Naive thymus-derived CD4-positive, alpha-beta T cell (primary cell): ENCODE measurements at regions not wholly inside any gene's neighbourhood (a gene's known extent, or its start where the extent isn't known, plus 50 kb on each side); places are given as distances from the start of the nearest gene placed in this dataset.

Experiments
- ATAC-seq: fragments of 150-1000 bp; cut with Tn5 transposase; 2 replicates; pipeline ENCODE4 v1.10.0; 2021; ENCODE audit warnings: mild to moderate bottlenecking, moderate library complexity
- CTCF ChIA-PET: fragments of 350-600 bp; sonication (Branson Sonifier 250); formaldehyde crosslinking; loops from one replicate; lab custom pipeline; 2021; ENCODE audit warnings: antibody characterized with exemption; lab: Charles Lee
- POLR2A ChIA-PET: fragments of 350-600 bp; sonication (Branson Sonifier 250); formaldehyde crosslinking; loops from one replicate; lab custom pipeline; 2021; ENCODE audit warnings: antibody characterized with exemption, inconsistent platforms; lab: Charles Lee
- DNase-seq, 9 donors: peaks; one replicate each; pipeline versions ENCODE4 v3.0.0 to v3.0.0-alpha.2; 2020 to 2022; ENCODE audit warnings: mixed read lengths in 1 of 9
- H3K27ac ChIP-seq: one replicate; pipeline ENCODE4 v1.7.0; 2013; ENCODE audit warnings: mild to moderate bottlenecking, low read depth, low read length, moderate library complexity
- H3K27me3 ChIP-seq, 2 donors: one replicate each; pipeline ENCODE4 v1.7.0; 2013; ENCODE audit warnings: low read length in 2 of 2, mild to moderate bottlenecking in 2 of 2, moderate library complexity in 2 of 2; ENCODE audit not compliant: control insufficient read depth in 2 of 2, insufficient read depth in 2 of 2
- H3K36me3 ChIP-seq, 3 experiments: 1 replicate in 2 of 3; 2 replicates in 1 of 3; pipeline ENCODE4 v1.7.0; 2013; ENCODE audit warnings: low read length in 3 of 3, mild to moderate bottlenecking in 3 of 3, moderate library complexity in 1 of 3; ENCODE audit not compliant: insufficient read depth in 3 of 3, control insufficient read depth in 2 of 3
- H3K4me1 ChIP-seq, 2 donors: one replicate each; pipeline ENCODE4 v1.7.0; 2013; ENCODE audit warnings: low read length in 2 of 2, mild to moderate bottlenecking in 2 of 2, moderate library complexity in 1 of 2; ENCODE audit not compliant: control insufficient read depth in 2 of 2, insufficient read depth in 2 of 2
- H3K4me3 ChIP-seq: 2 replicates; pipeline ENCODE4 v1.7.0; 2013; ENCODE audit warnings: mild to moderate bottlenecking, low read length
- H3K9me3 ChIP-seq, 3 experiments: 1 replicate in 2 of 3; 2 replicates in 1 of 3; pipeline ENCODE4 v1.7.0; 2013; ENCODE audit warnings: low read length in 3 of 3; ENCODE audit not compliant: control insufficient read depth in 2 of 3
- H3K27ac Mint-ChIP-seq, 9 donors: one replicate each; pipeline ENCODE4 v1.8.0; 2020 to 2022; ENCODE audit warnings: mixed read lengths in 9 of 9, mild to moderate bottlenecking in 8 of 9, moderate library complexity in 5 of 9, inconsistent platforms in 2 of 9
- H3K27me3 Mint-ChIP-seq, 5 donors: one replicate each; pipeline ENCODE4 v1.8.0; 2021 to 2022; ENCODE audit warnings: mixed read lengths in 5 of 5, mild to moderate bottlenecking in 1 of 5
- H3K36me3 Mint-ChIP-seq, 5 donors: one replicate each; pipeline ENCODE4 v1.8.0; 2020 to 2022; ENCODE audit warnings: mixed read lengths in 5 of 5, mild to moderate bottlenecking in 3 of 5, inconsistent platforms in 1 of 5
- H3K4me1 Mint-ChIP-seq, 7 donors: one replicate each; pipeline ENCODE4 v1.8.0; 2020 to 2022; ENCODE audit warnings: mixed read lengths in 7 of 7, mild to moderate bottlenecking in 3 of 7, inconsistent platforms in 1 of 7
- H3K4me3 Mint-ChIP-seq, 10 donors: one replicate each; pipeline ENCODE4 v1.8.0; 2020 to 2022; ENCODE audit warnings: mild to moderate bottlenecking in 10 of 10, mixed read lengths in 10 of 10, moderate library complexity in 6 of 10, inconsistent platforms in 2 of 10
- H3K9me3 Mint-ChIP-seq, 11 donors: one replicate each; pipeline ENCODE4 v1.8.0; 2020 to 2022; ENCODE audit warnings: mixed read lengths in 11 of 11, mild to moderate bottlenecking in 4 of 11, inconsistent platforms in 1 of 11, moderate library complexity in 1 of 11
- intact Hi-C, 2 donors: fragments of 100-400 bp; cut with micrococcal nuclease; formaldehyde crosslinking; loops; one replicate each; pipeline ENCODE4 v1.15.1; 2023

GRCh38 chr16:64715624-64716023 lies 406.2 kb downstream of the CDH11 start:
- no peak overlapping the region for H3K4me3 Mint-ChIP-seq
- H3K27me3 ChIP-seq, result no peaks in the 10 kb centered on the region
- no peaks in the 10 kb centered on the region for H3K27me3 Mint-ChIP-seq
- ChIA-PET POLR2A (no interaction called here), CTCF (no interaction called here)
- no peak overlapping the region for H3K27ac ChIP-seq
- no peaks in the 10 kb centered on the region for H3K4me1 ChIP-seq
- peaks cover 0 to 7% (median 0%) of the 10 kb centered on the region in 5 donors for H3K36me3 Mint-ChIP-seq
- peaks cover 2 to 35% (median 13%) of the 10 kb centered on the region in 11 donors for H3K9me3 Mint-ChIP-seq
- DNase-seq, result no peak
- H3K4me3 ChIP-seq, result no peak overlapping the region
- H3K4me1 Mint-ChIP-seq, result no peaks in the 10 kb centered on the region
- H3K36me3 ChIP-seq, result no peaks in the 10 kb centered on the region
- no peak for ATAC-seq
- intact Hi-C loops, result no loop called here
- H3K27ac Mint-ChIP-seq, result no peak overlapping the region
- H3K9me3 ChIP-seq, result no peaks in the 10 kb centered on the region

GRCh38 chr16:64712026-64712425 lies 409.8 kb downstream of the CDH11 start:
- Histone ChIP-seq H3K9me3 (no peaks in the 10 kb centered on the region), H3K36me3 (no peaks in the 10 kb centered on the region), H3K4me1 (no peaks in the 10 kb centered on the region), H3K27ac (no peak overlapping the region), H3K4me3 (no peak overlapping the region), H3K27me3 (no peaks in the 10 kb centered on the region)
- no peak overlapping the region for H3K27ac Mint-ChIP-seq
- no peaks in the 10 kb centered on the region for H3K4me1 Mint-ChIP-seq
- ChIA-PET POLR2A (no interaction called here), CTCF (no interaction called here)
- peaks cover 0 to 4% (median 0%) of the 10 kb centered on the region in 5 donors for H3K36me3 Mint-ChIP-seq
- intact Hi-C loops, result no loop called here
- H3K9me3 Mint-ChIP-seq, result peaks cover 0 to 31% (median 12%) of the 10 kb centered on the region in 11 donors
- DNase-seq, result no peak
- ATAC-seq, result no peak
- H3K27me3 Mint-ChIP-seq, result no peaks in the 10 kb centered on the region
- H3K4me3 Mint-ChIP-seq, result no peak overlapping the region

GRCh38 chr16:64711596-64711995 lies 410.3 kb downstream of the CDH11 start:
- POLR2A ChIA-PET, result no interaction called here
- H3K9me3 Mint-ChIP-seq, result peaks cover 0 to 31% (median 13%) of the 10 kb centered on the region in 11 donors

GRCh38 chr16:64711026-64711425 lies 410.8 kb downstream of the CDH11 start:
- Mint-ChIP-seq H3K27me3 (no peaks in the 10 kb centered on the region), H3K36me3 (peaks cover 0 to 4% (median 0%) of the 10 kb centered on the region in 5 donors), H3K4me1 (no peaks in the 10 kb centered on the region), H3K9me3 (peaks cover under 1 to 27% (median 12%) of the 10 kb centered on the region in 11 donors), H3K4me3 (no peak overlapping the region), H3K27ac (no peak overlapping the region)
- H3K9me3 ChIP-seq, result no peaks in the 10 kb centered on the region
- H3K36me3 ChIP-seq, result no peaks in the 10 kb centered on the region
- ATAC-seq (no peak), DNase-seq (no peak)
- CTCF ChIA-PET, result no interaction called here
- no peaks in the 10 kb centered on the region for H3K4me1 ChIP-seq
- H3K27ac ChIP-seq, result no peak overlapping the region
- POLR2A ChIA-PET, result no interaction called here
- H3K4me3 ChIP-seq, result no peak overlapping the region
- H3K27me3 ChIP-seq, result no peaks in the 10 kb centered on the region
- intact Hi-C loops, result no loop called here

More at GRCh38 chr16:64711596-64711995, 410.3 kb downstream of the CDH11 start:
- no peaks in the 10 kb centered on the region for H3K9me3 ChIP-seq
- H3K4me1 ChIP-seq, result no peaks in the 10 kb centered on the region
- H3K27me3 ChIP-seq, result no peaks in the 10 kb centered on the region
- Mint-ChIP-seq H3K27me3 (no peaks in the 10 kb centered on the region), H3K27ac (no peak overlapping the region), H3K36me3 (peaks cover 0 to 4% (median 0%) of the 10 kb centered on the region in 5 donors), H3K4me1 (no peaks in the 10 kb centered on the region), H3K4me3 (no peak overlapping the region)
- CTCF ChIA-PET, result no interaction called here
- intact Hi-C loops, result no loop called here
- DNase-seq (no peak), ATAC-seq (no peak)
- H3K27ac ChIP-seq, result no peak overlapping the region
- no peaks in the 10 kb centered on the region for H3K36me3 ChIP-seq
- no peak overlapping the region for H3K4me3 ChIP-seq

- H3K9me3 ChIP-seq, result peaks cover 0 to 10% (median 0%) of the 10 kb centered on the region in 3 experiments
- CTCF ChIA-PET, result no interaction called here
These were observed 416.4 kb downstream of the CDH11 start for GRCh38 chr16:64705443-64705842.

GRCh38 chr16:64704386-64704785 lies 417.5 kb downstream of the CDH11 start:
- H3K4me1 ChIP-seq, result no peaks in the 10 kb centered on the region
- peaks cover 0 to 15% (median 5%) of the 10 kb centered on the region in 11 donors for H3K9me3 Mint-ChIP-seq
- intact Hi-C loops, result no loop called here
- H3K36me3 Mint-ChIP-seq, result no peaks in the 10 kb centered on the region
- CTCF ChIA-PET, result no interaction called here
- POLR2A ChIA-PET, result no interaction called here
- no peaks in the 10 kb centered on the region for H3K4me1 Mint-ChIP-seq
- no peaks in the 10 kb centered on the region for H3K36me3 ChIP-seq
- no peak for DNase-seq
- no peaks in the 10 kb centered on the region for H3K27me3 Mint-ChIP-seq
- no peak overlapping the region for H3K4me3 ChIP-seq
- H3K9me3 ChIP-seq, result peaks cover 0 to 13% (median 0%) of the 10 kb centered on the region in 3 experiments
- H3K4me3 Mint-ChIP-seq, result no peak overlapping the region
- no peak for ATAC-seq
- H3K27me3 ChIP-seq, result no peaks in the 10 kb centered on the region
- no peak overlapping the region for H3K27ac Mint-ChIP-seq
- no peak overlapping the region for H3K27ac ChIP-seq

More at GRCh38 chr16:64705443-64705842, 416.4 kb downstream of the CDH11 start:
- Mint-ChIP-seq H3K9me3 (peaks cover 0 to 16% (median 6%) of the 10 kb centered on the region in 11 donors), H3K27me3 (no peaks in the 10 kb centered on the region), H3K4me1 (no peaks in the 10 kb centered on the region), H3K27ac (no peak overlapping the region), H3K4me3 (no peak overlapping the region), H3K36me3 (no peaks in the 10 kb centered on the region)
- Histone ChIP-seq H3K36me3 (no peaks in the 10 kb centered on the region), H3K4me1 (no peaks in the 10 kb centered on the region), H3K4me3 (no peak overlapping the region), H3K27ac (no peak overlapping the region), H3K27me3 (no peaks in the 10 kb centered on the region)
- DNase-seq (no peak), ATAC-seq (no peak)
- POLR2A ChIA-PET, result no interaction called here
- intact Hi-C loops, result no loop called here

GRCh38 chr16:64702415-64702814 lies 419.4 kb downstream of the CDH11 start:
- ChIA-PET CTCF (no interaction called here), POLR2A (no interaction called here)
- H3K36me3 ChIP-seq, result no peaks in the 10 kb centered on the region
- H3K27ac ChIP-seq, result no peak overlapping the region
- H3K4me3 ChIP-seq, result no peak overlapping the region
- Mint-ChIP-seq H3K36me3 (peaks cover 0 to 3% (median 0%) of the 10 kb centered on the region in 5 donors), H3K27ac (no peak overlapping the region), H3K9me3 (peaks cover 0 to 16% (median 9%) of the 10 kb centered on the region in 11 donors), H3K4me3 (no peak overlapping the region), H3K4me1 (no peaks in the 10 kb centered on the region), H3K27me3 (no peaks in the 10 kb centered on the region)
- intact Hi-C loops, result no loop called here
- DNase-seq, result no peak
- ATAC-seq, result no peak
- no peaks in the 10 kb centered on the region for H3K27me3 ChIP-seq
- no peaks in the 10 kb centered on the region for H3K4me1 ChIP-seq
- H3K9me3 ChIP-seq, result peaks cover 0 to 13% (median 0%) of the 10 kb centered on the region in 3 experiments
